HG02870 (cell line): ENCODE measurements at regions not wholly inside any gene's neighbourhood (a gene's known extent, or its start where the extent isn't known, plus 50 kb on each side); places are given as distances from the start of the nearest gene placed in this dataset.

Experiments used
- ATAC-seq: cut with Tn5 transposase; IDR thresholded peaks from one replicate; pipeline ENCODE4 v1.9.1; 2021; ENCODE audit warnings: mild to moderate bottlenecking, moderate library complexity; ENCODE audit not compliant: unreplicated experiment

DNA sequence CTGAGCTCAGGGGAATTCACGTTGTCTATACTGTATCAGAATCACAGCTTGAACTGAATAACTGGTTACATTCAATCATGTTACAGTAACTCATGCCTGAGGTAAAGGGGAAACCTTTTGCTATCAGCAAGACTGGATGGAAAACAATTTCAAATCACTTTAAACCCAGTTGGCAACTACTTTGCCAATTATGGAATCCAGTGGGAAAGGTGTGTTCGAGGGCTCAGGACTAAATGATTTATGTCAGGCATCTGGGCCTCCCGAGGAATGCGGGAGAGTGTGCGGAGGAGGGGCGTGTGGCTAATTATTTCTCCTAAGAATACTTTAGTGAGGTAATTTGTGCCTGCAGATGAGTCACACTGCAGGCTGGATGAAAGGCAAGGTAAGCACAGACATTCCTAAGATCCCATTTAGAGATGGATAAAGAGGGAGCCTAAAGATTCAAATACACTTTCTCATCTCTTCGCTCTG, 100.1 kb downstream of the HRH4 start:
- ATAC-seq: no peak

- ATAC-seq: no peak
These were observed 101.0 kb downstream of the HRH4 start for GRCh38 chr18:24561369-24561965.

DNA sequence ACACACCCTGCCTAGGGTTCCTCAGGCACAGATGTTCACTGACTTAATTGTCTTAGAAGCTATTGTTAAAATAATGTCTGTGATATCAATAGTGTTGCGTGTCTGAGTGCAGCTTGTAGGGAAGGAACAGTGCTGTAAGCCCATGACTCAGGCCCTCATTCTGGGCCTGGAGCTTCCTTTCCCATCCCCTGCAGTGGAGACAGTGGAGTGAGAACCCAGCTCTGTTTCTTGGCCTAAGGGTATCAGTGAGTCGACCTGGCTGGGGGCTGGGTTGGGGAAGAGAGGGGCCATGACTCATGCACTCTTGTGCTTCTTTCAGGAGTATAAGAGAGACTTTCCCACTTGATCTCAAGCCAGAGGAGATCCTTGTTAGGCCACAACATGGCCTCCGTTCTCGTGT, 106.8 kb downstream of the HRH4 start:
- ATAC-seq: no peak

GRCh38 chr18:24570716-24571115, 110.3 kb downstream of the HRH4 start:
- ATAC-seq: no peak

GRCh38 chr18:24582771-24583170, 122.3 kb downstream of the HRH4 start:
- no peak for ATAC-seq

- no peak for ATAC-seq
These were observed 123.8 kb downstream of the HRH4 start for GRCh38 chr18:24584205-24584604.

DNA sequence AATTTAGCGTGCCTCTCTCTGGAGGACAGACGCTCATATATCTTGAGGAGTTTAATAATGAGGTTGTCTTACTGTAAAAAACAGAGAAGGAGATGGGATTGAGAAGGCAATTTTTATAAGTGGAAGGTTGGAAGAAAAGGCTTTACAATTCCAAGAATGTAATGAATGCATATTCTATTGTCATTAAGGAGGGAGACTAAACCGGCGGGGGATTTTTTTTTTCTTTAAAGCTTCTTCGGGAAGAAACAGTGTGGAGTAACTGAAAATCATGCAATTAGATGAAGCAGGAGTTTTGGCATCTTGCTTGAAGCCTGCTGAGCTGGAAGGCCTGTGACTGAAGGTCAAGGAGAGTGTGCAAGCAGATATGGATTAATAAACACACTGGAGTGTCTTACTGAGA, 124.4 kb downstream of the HRH4 start:
- ATAC-seq: no peak

DNA sequence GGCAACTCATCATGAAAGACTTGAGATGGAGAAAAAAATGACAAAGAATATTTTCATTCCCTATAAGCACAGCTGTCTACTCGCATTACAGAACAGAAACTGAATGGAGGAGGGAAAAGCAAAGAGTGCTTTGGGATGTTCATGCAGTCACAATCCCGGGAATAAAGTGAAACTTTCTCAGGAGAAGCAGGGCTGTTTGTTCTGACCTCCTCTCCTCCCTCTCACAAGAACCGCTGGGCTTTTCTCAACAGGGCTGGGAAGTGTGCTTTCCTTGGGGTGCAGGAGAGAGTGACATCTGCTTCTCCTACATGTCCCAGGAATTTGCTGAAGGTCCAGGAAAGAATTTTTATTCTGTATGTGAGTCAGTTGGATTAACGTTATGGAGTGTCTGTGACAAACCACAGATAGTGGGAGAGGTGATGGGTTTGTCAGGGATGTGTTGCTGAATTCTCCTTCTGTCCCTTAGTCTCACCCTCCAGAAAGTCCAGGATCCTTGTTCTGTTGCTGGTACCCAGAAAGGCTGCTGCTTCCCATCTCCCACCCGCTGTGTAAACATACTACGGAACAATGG, 125.6 kb downstream of the HRH4 start:
- ATAC-seq: no peak

- no peak for ATAC-seq
These were observed 126.4 kb downstream of the HRH4 start for GRCh38 chr18:24586662-24587360.

DNA sequence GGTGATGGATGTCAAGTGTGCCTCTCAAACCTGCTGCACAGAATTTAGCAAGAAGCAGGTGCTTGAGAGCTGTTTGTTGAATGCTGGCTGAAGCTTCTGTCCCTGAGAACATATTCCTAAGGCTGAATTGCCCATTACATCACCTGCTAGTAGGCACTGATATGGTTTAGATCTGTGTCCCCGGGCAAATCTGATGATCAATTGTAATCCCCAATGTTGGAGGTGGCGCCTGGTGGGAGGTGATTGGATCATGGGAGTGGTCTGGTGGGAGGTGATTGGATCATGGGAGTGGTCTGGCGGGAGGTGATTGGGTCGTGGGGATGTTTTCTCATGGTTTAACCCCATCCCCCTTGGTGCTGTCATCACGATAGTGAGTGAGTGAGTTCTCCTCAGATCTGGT, 128.0 kb downstream of the HRH4 start:
- no peak for ATAC-seq

DNA sequence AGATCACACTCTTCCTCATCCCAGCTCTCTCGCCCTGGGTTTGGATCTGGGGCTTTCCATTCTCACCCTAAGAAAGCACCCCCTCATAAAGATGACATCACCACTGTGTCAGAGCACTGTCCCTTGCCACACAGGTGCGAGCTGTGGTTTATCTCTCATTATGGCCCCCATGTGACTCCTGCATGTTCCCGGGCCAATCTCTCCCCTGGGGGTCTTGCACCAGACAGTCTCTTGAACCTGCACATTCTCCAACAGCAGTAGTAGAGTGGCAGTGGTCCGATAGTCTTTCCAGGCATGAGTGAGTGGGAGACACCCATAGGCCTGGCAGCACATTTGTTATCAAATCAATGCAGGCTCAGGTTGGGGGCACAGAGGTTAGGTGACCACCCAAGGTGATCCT, 130.5 kb downstream of the HRH4 start:
- no peak for ATAC-seq

DNA sequence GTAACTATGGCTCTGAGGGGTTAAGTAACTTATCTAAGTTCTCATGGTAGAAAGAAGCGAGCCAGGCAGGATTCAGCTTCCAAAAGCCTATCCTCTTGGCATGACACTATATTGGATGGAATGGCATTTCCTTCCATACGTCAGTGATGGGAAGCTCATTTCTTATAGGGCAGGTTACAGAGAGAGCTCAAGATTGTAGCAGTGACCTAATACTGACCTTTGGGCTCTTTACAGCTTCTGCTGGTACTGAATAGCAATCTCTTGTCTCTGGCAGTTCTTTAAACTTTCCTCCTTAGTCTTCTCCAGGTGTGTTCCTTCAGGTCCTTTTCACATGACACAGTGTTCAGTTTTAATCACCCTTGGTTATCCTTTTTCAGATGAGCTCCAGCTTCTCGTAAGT, 133.0 kb downstream of the HRH4 start:
- no peak for ATAC-seq

DNA sequence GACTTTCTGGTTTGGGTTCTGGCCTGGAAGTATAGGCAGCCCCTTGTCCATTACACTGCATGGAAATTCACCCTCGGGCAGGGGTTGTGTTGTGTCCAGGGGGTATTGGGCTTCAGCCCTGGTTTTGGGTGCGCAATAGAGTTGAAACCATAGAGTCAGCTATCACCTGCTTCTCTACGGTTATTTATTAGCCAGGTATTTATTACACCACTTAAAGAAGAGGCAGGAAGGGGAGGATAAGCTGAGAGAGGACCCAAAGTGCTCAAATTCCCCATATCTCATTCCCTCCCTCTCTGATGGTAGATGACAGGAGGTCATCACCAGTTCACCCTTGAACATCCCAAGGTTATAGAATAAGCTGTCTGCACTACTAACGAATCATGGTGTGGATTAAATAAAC, 133.4 kb downstream of the HRH4 start:
- no peak for ATAC-seq

GRCh38 chr18:24595561-24596031, 135.2 kb downstream of the HRH4 start:
- no peak for ATAC-seq

GRCh38 chr18:24600076-24600654, 139.7 kb downstream of the HRH4 start:
- ATAC-seq: no peak

- no peak for ATAC-seq
These were observed 141.1 kb downstream of the HRH4 start for GRCh38 chr18:24601585-24601984.

DNA sequence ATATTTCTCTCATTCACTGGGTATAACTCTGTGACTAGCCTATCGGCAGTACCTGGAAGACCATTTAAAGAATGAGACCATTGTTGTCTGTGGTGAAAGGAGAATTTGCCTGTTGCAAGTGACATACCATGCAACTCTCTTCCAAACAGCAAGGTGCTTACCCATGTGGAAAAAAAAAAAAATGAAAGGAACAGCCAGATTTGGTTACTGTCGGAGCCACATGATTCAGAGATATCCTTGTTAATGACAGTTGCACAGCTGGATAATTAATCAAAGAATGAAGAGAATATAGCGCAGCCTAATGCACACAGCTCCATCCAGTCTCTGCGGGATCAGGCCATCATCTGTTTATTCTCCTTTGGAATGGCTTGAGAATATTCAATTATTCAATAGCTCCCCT, 141.8 kb downstream of the HRH4 start:
- no peak for ATAC-seq

- ATAC-seq: no peak
These were observed 142.7 kb downstream of the HRH4 start for GRCh38 chr18:24603151-24603550.

GRCh38 chr18:24605444-24605843, 145.0 kb downstream of the HRH4 start:
- ATAC-seq: no peak

DNA sequence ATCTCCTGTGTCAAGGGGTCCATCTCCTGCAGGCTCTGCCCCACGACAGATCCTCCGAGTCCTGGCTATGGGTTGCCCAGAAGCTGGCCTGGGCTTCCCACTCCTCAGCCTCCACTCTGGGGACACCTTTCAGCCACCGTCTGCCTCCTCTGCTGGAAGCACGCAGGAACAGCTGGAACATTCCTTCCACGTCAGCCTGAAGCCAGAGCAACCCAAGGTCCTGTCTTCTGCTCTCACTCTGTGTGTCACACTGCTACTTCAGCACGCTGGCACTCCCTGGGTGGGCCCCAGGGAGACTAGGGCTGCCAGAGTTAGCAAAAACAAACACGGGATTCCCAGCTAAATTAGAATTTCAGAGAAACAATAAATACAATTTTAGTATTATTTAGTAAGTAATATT, 148.8 kb downstream of the HRH4 start:
- no peak for ATAC-seq

DNA sequence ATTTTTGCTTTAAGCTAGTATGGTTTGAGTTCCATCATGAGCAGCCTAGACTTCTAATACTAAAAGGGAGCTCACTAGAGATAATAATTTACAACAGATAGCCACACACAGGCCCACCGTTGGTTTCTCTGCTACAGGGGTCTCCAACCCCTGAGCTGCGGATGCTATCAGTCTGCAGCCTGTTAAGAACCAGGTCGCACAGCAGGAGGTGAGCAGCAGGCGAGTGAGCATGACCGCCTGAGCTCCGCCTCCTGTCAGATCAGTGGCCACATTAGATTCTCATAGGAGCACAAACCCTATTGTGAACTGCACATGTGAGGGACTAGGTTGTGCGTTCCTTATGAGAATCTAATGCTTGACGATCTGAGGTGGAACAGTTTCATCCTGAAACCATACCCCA, 150.6 kb downstream of the HRH4 start:
- no peak for ATAC-seq
